ENCODE measurements at regions not wholly inside any gene's neighbourhood (a gene's known extent, or its start where the extent isn't known, plus 50 kb on each side); places are given as distances from the start of the nearest gene placed in this dataset.

- DNase-seq = no peak
Observed at GRCh38 chr18:24741321-24741720, 280.9 kb downstream of the HRH4 start.

DNA sequence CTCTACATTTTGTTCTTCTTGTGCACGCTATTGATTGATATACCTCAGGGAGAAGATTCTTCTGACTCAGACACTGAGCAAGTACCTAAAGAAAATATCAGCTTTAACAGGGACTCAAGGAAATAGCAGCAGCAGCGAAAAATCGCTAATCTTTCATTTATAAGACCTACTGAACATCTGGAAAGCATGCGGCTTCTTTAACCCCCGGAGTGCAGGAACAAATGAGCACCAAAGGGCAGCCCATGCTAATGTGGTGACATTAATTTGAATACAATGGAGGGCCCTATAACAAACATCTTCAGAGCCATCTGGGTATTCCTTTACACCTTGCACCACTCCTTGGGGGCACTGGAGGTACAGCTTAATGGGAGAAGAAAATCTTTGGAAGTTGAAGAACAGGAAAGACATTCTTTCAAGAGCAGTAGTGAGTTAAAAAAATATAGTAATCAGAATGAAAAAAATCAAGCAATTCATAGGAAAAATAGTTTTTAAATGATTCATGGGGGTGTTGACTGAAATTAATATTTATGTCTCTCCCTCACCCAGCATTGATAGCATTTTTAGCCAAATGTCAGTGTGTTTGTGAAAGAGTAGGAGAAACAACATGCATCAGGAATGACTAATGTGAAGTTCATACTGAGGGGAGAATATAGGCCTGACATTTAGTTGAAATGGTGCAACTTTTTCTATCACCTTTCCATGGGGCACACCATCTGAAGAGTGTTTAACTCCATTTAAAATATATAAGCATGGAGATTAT, 281.7 kb downstream of the HRH4 start:
- DNase-seq = no peak

- no peak for DNase-seq
Observed at GRCh38 chr18:24754583-24755253, 294.3 kb downstream of the HRH4 start.

- DNase-seq = no peak
Observed at GRCh38 chr18:24756385-24756784, 295.9 kb downstream of the HRH4 start.

DNA sequence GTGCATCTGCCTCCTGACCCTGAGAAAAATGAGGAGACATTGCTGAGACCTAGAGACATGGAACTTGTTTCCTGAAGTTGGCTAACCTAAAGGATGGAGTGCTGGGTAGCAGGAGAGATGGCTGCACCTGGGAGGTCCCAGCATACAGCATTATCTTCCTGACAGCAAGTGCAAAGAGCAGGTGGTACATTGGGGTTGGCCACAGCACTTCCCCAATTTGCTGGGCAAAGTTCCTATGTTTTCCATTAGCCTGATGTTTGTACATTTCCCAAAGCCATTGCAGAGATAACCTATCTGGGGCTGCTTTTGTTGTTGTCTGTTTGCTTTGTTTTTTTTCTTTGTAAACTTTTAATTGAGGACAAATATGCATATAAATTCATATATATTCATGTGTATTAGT, 296.7 kb downstream of the HRH4 start:
- DNase-seq = no peak

DNA sequence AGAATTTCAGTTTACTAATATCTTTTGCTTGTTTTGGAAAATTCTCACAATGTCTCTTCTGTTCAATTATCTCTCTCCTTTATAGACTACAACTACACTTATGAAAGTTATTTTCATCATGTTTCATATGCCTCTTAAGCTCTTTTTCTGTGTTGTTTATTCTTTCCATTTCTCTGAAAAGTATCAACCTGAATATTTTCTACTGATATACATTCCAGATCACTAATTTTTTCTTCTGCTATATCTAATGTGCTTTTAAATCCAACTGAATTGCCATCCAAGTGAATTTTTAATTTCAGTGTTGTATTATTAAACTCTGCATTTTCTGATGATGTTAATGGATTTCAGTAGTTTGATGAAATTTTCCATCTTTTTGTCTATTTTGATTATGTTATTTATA, 301.3 kb downstream of the HRH4 start:
- no peak for DNase-seq

- DNase-seq = no peak
Observed at GRCh38 chr18:24762511-24762910, 302.1 kb downstream of the HRH4 start.

- DNase-seq = no peak
Observed at GRCh38 chr18:24763765-24764513, 303.5 kb downstream of the HRH4 start.

DNA sequence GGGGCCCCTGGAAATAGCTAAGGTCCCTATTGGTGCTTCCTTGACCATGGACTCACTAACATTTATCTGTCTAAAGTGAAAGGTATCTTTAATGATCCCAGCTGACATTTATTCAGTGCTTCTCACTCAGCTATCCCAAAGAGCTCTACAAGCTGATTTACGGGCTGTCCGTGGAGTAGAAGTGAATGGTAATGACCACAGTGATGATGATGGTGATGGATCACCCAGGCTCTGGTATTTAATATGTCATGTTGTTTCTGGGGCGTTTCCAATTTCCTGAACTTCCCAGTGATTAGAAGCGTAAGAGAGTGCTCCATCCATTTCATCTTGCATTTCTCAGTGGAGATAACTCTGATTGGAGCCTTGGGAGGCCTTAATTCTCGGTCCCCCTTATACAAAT, 304.3 kb downstream of the HRH4 start:
- no peak for DNase-seq

DNA sequence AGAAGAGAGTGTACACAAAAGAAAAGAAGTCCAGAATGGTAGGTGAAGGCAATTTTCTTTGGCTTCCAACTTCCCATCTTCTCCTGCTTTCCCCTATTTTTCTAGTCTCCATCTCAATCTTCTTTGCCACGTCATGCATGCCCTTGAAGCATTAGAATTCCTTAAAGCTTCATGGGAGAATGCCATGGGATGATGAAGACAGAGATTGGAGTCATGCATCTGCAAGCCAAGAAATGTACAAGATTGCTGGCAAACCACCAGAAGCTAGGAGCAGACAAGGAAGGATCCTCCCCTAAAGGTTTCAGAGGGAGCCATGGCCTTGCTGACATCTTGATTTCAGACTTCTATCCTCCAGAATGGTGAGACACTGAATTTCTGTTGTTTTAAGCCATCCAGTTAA, 305.9 kb downstream of the HRH4 start:
- no peak for DNase-seq

DNA sequence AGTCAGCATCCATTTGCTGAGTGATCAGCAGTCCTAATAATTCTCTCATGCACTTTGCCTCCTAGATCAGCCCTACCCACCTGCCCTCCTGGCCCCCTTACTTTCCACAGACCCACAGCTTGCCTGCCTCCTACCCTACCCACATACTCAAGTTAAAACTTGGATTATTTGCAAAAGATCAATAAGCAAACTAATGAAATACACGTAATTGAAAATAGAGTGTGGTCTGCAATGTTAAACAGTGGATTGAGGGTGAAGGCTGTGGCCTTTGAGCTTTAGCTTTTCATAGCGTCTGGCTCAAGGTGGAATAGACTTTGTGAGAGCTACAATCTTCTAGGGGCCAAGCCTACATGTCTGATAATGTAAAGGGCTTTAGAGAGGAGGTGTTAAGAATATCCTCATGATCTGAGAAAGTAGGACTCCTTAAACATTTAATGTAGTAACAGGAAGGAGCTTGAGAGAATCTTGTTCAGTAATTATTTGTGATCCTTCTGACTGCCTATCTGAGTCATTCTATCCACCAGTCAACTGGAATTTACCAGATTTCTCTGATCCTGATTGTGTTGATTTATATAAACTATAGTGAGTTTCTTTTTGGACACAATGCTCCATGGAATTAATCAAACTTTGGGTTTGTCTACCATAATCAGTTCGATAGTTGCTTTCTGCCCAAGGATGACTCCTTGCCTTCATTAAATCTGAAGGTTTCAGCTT, 310.0 kb downstream of the HRH4 start:
- no peak for DNase-seq

GRCh38 chr18:24771300-24771699, 310.9 kb downstream of the HRH4 start:
- DNase-seq = no peak

DNA sequence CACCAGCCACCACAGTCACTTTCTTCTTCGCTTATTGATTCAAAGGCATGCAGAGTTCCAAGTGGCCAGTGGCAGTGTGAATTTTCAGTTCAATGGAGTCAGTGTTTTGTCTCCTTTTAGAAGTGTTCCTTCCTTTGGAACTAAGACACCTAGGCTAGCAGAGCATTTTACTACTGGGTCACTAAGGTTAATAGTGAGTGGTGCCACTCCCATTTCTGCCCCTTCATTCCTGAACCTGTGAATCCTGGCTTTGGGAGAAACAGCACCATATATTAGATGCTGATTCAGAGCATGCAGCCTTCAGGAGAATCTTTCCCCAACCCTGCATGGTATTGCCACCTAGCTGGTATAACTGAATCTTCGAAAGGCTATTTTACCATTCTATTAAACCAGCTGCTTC, 312.7 kb downstream of the HRH4 start:
- DNase-seq = no peak

- no peak for DNase-seq
Observed at GRCh38 chr18:24776019-24776418, 315.6 kb downstream of the HRH4 start.

GRCh38 chr18:24778810-24779418, 318.5 kb downstream of the HRH4 start:
- no peak for DNase-seq

GRCh38 chr18:24782566-24782965, 322.1 kb downstream of the HRH4 start:
- no peak for DNase-seq

- DNase-seq = no peak
Observed at GRCh38 chr18:24785019-24785418, 324.6 kb downstream of the HRH4 start.

- no peak for DNase-seq
Observed at GRCh38 chr18:24786027-24786426, 325.6 kb downstream of the HRH4 start.

GRCh38 chr18:24790347-24790746, 329.9 kb downstream of the HRH4 start:
- DNase-seq = no peak

DNA sequence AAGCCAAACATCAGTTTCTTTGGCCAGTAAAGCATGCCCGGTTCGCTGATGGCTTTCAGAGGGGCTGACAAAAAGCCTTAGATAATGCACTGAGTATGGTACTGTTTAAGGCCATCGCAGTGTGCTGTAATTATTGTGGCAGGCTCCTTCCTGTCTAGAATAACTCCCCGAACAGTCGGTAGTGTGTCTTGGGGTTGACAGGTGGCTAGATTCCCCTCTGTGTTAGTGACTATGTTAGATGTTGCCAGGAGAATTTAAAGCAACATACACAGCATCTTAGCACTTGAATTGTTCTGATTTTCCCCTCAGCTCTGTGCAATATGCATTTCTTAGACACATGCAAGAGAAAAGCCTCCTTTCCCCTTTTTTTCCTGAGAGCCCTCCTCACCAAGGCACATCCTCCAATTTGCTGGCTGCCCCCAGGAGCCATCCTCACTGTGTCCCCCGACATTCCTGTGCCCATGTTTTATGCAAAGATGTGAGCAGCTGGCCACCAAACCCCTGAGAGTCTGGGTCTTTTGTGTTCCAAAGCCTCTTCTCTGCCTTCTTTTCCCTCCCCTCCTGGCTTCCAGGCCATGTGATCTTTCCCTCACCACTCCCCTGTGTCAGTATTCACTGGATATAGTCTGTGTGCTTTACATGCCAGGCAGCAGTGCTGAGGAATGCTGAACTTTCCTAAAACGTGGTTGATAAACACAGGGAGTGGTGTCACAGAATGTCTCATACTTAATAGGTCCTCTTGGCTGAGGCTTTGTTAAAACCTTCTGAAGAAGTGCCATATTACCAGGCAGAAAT, 331.5 kb downstream of the HRH4 start:
- DNase-seq = no peak

DNA sequence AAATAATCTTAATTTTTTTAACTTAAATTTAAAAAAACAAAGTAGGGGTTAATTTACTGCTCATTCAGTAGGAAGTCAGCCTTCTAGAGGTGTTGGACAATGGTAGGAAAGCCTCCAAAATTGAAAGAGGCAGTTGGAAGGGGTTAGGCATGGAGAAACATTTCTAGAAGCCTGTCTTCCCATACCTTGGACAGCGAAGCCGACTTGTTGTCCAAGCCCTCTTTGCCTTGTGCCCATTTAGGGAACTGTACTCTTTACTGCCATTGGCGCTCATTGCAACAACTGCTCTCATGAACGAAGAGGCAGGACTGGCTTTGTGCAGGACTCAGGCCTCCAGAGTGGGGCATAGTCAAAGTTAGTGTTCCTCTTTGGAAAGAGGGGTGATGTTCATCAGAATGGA, 333.3 kb downstream of the HRH4 start:
- DNase-seq = no peak

DNA sequence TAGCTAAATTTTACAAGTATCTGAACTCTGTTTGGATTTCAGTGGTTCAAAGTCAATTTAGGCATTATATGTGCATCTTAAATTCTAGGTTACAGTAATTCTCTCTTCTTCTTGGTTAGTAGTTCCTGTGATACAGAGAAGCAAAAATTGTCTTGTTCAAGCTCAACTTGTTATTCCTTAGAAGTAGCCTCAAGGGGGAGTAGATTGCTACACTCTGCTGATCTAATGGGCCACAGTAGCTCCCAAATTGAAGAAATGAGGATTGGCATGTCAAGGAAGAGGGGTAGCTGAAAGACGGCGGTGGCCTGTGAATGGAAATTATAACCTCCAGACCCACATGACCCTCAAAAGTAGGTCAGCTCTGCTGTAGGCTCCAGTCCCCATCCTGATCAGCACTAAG, 334.7 kb downstream of the HRH4 start:
- no peak for DNase-seq

Measured in NCI-H524 treated with DMSO at 0.1 percent for 48 hours (cell line).